HG03558 (cell line): ENCODE measurements at regions not wholly inside any gene's neighbourhood (a gene's known extent, or its start where the extent isn't known, plus 50 kb on each side); places are given as distances from the start of the nearest gene placed in this dataset.
"Not testable (repeated sequence)": the region's sequence is repeated elsewhere in the genome, so short reads cannot be mapped to it uniquely, and the experiment has no call there.

Experiments
- ATAC-seq: cut with Tn5 transposase; IDR thresholded peaks from one replicate; pipeline ENCODE4 v1.9.1; 2021; ENCODE audit warnings: moderate number of reproducible peaks; ENCODE audit not compliant: unreplicated experiment; ENCODE audit errors: extremely low read depth

DNA sequence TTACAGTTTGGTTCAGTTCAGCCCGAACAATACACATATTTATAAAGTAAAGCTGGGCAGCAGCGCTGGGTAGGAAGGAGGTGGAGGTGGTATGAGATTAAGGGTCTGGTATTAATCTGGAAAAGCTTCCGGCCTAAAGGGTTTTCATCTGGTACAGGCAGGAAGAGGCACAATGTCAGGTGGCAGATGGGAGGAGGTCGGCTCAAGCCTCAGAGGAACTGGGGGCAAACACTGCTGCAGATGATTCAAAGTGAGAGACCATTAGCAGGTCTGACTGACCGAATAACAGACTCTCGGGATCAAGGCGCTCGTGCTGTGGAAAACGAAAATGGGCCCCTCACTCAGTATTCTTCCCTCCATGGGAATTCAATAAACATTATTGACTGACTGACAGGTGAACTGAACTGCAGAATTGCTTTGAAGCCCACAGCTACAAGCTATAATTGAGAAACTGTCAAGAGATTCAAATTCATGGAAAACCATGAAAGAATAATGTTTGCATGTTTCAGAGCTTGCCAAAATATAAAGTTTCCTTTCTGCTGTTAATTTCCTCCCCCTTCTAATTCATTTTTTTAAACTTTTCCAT, 75.3 kb downstream of the TMEM167A start:
- ATAC-seq = no peak

DNA sequence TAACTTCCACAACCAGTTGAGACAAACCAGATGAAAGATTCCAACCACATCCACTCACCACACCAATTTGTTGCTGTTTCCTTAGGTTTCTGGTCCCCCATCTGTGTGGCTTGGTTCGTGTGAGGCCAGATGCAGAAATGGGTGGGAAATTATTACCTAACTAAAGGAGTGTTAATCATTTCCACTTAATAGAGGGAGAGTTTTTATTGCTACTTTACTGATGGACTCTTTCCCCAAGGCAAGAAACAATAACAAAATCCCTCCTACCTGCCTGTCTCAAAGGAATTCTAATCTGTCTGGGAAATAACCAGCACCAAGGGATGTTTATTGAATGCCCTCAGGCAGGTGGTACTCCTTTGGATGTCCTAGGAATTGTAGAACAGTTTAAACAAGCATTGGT, 76.3 kb downstream of the TMEM167A start:
- ATAC-seq = no peak

DNA sequence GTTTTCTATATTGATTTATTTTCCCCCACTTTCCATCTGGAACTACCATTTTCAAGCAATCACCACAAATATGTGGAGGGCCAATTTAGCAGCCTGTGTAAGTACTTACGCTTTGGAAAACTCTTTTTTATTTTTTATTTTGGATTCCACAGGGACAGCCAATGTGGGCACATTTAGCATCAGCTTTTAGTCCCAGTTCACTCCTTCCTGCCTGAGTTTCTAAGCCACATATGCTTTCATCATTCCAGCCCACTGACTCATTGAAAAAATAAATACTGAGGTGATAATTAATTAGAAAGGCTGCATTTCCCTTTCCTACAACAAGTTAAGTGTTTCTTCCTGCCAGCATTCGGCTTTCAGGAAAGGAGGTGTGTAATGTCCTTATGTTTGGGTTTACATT, 76.8 kb downstream of the TMEM167A start:
- no peak for ATAC-seq

DNA sequence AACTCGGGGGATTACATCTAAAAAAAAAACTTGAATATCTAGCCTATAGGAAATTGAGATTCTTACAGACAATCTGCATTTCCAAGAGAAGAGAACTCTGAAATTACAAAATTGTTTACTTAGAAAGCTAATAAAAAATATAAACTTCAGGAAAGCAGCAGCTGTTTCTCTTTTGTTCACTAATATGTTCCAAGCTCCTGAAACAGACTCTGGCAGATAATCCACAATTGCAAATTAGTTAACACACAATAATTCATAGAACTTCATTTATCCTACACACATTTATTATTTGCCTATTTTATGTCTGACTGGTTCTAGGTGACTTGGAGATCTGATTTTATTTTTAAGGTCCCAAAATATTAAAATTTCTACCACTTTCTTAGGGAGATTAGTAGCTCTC, 83.8 kb downstream of the TMEM167A start:
- no peak for ATAC-seq

DNA sequence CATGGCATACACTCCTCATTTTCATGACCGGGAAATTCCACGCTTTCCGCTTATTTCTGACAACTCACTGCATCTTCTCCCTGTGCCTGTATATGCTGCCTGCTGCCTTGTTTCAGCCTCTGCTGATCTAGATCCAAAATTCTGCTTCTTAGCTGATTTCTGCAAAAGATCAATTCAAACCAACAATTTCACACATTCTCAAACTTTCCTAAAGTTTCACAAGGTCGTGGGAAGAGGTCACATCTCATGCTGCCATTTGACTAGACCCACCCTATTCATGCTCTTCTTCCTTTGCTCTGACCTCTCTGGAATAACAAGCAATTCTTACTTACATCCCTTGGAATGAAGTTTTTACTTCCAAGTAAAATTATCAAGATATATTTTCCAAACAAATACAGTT, 84.5 kb downstream of the TMEM167A start:
- no peak for ATAC-seq

DNA sequence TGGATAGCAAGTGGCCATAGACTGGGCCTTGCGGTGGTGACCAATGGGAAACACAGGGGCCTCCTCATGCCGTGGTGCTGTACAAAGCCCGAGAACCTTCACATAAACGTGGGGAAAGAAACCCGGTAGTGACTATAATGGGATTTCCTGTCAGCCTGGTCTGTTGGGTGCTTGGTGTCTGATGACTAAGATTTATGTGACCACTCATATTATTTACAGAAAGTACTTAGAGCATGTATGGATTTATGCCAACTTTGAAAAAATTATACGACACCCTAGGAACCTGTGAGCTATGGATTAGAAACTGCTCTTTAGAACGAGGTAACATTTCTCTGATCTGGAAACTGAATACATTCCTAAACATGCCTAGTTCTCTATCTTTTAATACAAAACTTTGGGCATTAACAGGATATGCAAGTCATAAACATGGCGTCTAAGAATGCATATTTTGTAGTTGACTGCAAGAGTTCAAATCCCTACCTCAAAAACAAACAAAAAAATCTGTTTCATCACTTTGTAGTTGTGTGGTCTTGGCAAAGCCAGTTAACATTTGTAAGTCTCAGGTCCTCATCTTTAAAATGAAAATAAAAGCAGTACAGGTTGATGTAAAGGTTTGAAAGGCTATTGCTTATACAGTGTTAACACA, 85.4 kb downstream of the TMEM167A start:
- ATAC-seq = no peak

DNA sequence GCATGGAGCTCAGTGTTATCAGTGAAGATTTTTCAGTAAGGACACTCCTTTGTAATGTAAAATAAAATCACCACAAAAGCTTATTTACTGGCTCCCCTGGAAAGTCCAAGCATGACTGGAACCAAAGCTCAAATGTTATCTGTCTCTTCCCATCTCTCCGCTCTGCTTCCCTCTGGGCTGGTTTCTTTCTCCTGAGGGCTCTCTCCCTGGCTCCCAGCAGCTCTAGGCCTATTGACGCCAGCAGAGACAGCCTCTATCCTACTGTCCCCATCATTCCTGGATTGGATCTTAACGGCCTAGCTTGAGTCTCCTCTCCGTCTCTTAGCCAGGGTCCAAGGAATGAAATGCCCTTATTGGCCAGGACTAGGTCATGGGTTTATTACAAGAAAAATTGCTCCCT, 86.1 kb downstream of the TMEM167A start:
- ATAC-seq = no peak

DNA sequence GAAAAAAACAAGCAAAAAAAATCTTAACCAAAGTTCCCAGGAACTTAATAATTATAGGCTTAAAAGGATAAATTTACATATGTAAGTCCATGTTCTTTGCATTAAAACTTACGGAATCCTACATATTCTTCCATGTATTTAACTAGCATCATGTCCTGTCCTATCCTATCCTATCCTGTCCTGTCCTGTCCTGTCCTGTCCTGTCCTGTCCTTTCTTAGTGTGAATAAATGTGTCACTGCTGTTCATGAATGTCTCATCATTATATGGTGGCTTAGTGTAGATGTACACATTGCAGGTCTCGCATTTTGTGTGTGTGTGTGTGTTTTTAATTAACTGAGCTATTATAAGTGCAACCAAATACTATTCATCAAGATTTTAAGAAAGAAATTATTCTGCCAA, 90.0 kb downstream of the TMEM167A start:
- ATAC-seq = no peak

DNA sequence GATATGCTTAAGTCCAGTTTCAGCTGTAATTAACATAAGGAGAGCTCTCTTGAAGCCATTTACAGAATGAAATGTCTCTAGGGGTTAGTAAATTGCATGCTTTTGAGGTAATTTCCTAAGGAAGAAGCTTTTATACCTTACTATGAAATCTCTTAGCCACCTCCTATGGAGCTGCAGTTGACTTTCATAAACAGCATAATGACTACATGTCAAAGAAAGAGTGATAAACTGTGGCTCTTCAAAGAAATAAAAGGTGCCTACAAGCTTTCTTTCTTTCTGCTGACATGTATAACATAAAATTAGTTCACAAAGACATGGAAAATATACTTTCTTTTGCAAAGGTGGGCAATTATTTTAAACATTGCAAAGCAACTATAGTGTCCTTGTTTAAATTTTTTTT, 90.8 kb downstream of the TMEM167A start:
- ATAC-seq = no peak

DNA sequence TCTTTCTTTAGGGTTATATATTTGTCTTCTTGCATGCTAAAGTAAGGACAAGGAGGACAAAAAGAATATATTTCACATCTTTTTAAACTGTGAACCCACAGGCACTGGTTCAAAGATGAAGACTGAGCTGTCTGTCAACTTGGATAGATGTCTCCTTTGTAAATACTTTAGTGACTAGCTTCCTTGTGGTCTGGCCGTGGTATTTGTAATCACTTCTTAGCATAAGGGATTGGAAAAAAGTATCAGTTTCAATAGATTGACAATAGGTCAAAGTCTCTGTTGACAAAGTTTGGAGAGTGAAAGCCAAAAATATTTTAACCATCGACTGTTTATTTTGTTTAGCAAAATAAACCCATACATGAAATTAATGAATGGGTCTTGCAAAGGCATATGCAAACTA, 91.4 kb downstream of the TMEM167A start:
- ATAC-seq = no peak

DNA sequence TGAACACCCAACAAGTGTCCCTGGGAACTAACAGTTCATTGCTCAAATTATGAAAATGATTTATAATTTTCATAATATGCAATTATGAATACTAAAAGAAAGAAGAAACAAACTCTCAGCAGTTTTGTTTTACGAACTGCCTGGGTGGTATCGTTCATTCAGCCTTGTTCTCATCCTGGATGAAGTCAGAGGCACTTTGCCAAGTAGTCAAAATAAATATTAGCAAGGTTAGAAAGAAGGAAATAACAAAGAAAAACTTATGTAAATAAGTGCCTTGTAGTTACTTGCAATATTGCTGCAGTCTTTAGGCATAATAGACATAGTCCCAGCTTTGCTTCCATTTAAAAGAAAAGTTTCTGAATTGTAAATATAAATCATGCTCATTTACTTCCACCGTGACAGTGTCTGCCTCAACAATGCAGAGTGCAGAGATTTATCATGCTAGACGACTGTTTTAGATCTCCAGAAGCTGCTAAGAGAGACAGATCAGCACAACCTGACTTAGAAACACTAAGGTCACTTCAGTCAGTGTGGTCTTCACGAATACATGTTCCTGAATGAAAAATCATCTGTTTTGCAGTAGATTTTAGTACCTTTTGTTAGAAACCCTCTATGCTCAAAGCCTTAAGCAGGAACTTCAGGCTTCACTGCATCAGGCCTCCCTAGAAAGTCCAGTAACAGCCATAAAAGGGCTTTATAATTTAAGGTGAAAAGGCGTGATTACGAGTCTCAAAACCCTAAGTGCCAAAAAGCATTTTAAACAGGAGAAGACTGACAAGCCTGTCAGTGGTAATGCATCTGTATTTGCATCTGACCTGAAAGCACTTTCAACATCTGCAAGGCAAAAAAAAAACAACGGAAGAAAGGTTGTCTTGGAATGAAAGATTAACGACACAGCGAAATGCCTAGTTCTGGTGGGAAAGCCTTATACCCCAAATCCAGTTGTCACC, 92.1 kb downstream of the TMEM167A start:
- ATAC-seq = no peak

DNA sequence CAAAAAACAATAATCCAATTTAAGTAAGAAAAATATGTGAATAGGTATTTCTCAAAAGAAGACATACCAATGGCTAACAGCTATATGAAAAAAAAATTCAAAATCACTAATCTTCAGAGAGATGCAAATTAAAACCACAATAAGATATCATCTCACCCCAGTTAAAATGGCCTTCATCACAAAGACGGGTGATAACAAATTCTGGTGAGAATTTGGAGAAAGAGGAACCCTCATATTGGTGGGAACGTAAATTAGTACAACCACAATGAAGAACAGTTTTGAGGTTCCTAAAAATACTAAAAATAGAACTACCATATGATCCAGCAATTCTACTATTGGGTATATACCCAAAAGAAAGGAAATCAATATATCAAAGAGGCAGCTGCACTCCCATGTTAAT, 94.3 kb downstream of the TMEM167A start:
- no peak for ATAC-seq

DNA sequence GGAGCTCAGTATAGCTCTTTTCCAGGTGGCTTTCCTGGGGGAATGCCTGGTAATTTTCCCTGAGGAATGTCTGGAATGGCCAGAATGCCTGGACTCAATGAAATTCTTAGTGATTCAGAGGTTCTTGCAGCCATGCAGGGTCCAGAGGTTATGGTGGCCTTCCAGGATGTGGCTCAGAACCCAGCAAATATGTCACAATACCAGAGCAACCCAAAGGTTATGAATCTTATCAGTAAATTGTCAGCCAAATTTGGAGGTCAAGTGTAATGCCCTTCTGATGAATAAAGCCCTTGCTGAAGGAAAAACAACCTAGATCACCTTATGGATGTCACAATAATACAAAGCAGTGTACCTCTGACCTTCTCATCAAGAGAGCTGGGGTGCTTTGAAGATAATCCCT, 100.3 kb downstream of the TMEM167A start:
- ATAC-seq = not testable (repeated sequence)

DNA sequence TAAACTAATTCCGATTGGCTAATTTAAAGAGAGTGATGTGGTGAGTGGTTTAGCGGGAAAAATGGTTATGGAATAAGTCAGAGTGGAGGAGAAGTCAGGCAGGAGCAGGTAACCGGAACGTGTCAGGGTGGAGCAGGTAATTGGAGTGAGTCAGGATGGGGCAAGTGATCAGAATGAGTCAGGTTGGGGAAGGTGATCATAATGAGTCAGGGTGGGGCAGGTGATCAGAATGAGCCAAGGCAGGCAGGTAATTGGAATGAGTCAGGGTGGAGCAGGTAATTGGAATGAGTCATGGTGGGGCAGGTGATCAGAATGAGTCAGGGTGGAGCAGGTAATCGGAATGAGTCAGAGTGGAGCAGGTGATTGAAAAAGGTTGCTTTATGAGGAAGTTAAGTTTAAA, 101.4 kb downstream of the TMEM167A start:
- ATAC-seq = no peak

DNA sequence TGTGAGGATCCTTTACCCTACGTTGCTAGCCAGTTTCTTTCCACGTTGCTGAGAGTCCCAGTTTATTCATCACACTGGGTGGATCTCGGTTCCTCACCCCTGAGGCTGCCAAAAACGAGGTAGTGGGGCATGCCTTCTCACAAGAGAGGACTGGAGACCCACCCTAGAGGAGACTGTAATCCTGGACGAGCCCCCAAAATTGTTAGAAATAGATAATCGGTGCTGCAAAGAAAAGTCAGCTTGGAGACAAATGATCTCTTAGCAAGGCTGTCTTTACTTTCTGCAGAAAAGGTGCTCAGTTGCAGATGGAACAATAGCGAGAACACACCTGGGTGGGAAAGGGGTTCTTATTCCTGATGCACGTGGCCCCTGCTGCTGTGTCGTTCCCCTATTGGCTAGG, 101.8 kb downstream of the TMEM167A start:
- ATAC-seq = no peak

DNA sequence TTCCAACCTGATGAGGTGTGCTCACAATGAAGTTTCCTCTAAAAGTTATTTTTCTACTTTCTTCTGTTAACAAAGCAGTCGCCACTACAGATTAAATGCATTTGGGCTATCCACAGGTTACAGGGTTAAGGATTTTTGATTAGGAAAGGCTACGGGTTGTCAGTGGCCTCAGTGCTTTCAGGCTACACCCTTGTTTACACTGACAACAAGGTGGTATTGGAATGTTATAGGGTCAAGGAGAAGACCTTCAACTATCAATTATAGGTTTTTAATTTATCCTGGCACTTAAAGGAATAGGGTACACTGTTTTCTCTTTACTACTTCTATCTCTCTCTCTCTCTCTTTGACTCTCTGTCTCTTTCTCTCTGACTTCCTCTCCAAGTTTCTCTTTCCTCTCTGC, 102.8 kb downstream of the TMEM167A start:
- not testable (repeated sequence) for ATAC-seq

DNA sequence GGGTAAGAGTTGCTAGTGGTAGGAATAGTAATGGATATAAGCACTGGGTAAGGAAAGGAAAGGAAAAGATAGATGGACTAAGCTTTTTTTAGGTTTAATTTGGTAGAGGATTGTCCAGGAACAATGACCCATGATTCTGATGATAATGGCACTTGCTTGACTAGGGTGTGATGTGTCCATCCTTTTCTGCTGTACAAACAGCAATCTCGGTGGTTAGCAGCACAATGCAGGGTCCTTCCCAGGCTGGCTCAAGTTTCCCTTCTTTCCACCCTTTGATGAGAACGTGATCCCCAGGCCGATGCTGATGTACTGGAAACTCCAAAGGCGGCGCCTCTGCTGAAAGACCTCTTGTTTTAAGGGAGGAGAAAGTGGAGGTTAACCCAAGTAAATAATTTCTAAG, 105.3 kb downstream of the TMEM167A start:
- ATAC-seq = no peak

DNA sequence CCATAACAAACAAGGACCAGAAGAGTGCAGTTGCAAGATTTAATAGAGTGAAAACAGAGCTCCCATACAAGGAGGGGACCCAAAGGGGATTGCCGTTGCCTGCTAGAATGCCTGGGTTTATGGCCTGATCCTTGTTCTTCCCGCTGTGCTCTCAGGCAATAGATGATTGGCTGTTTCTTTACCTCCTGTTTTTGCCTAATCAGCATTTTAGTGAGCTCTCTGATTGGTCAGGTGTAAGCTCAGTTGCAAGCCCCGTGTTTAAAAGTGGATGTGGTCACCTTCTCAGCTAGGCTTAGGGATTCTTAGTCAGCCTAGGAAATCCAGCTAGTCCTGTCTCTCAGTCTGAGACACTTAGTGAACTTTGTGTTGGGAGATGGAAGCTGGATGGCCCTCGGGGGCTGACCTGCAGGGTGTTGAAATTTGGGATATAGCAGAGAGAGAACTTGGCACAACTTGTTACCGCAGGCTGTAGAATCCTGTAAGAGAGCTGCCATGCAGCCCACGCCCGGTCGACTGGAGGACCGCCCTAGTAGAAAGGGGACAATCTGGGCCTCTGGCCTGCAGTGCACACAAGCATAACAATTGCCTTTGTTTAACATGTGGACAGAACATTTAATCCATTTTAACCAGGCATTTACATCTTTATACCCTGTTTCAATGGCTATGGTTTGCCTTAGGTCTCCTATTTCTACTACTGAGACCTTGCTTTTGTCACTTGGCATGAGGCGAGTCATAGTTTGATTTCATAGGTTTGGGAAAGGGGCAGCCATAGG, 106.0 kb downstream of the TMEM167A start:
- not testable (repeated sequence) for ATAC-seq

DNA sequence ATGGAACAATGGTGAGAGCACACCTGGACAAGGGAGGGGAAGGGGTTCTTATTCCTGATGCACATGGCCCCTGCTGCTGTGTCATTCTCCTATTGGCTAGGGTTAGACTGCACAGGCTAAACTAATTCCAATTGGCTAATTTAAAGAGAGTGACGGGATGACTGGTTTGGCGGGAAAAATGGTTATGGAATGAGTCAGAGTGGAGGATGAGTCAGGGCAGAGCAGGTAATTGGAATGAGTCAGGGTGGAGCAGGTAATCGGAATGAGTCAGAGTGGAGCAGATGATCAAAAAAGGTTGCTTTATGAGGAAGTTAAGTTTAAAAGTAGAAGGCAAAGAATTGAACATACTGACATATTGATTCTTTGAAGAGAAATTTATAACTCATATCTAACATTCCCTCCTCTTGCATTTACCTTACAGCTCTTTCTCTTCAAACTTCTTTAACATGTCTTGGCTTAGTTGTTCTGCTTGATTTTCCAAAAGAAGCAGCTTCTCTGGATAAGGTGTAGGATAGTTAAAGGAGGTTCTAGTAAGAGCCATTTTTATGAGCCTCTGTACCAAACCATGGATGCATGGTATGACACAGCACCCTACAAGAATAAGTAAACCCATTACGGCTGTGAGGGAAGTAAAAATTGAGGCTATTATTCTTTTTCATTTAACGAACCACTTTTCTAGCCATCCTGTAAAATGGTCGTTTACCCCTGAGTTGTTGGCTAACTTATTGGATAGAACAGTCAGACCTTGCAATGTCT, 107.8 kb downstream of the TMEM167A start:
- ATAC-seq = not testable (repeated sequence)

DNA sequence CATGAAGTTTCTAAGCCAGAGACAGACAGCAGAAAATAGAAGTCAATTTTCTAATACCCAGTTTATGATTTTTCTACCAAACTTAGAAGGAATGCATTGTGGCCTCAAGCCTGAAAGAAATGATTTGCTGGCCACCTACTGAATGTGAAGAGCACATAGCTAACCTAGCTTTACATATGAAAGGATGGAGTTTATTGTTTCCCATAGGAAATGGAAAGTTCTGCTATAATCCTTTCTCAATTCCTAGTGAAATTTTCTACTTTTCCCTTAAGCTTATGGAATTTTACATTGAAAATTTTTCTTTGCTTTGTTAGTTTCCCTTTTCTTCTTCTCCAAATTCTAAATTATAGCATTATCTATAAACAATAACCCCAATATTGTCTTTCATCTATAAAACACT, 110.1 kb downstream of the TMEM167A start:
- no peak for ATAC-seq
